K562 (cell line): ENCODE measurements at regions not wholly inside any gene's neighbourhood (a gene's known extent, or its start where the extent isn't known, plus 50 kb on each side); places are given as distances from the start of the nearest gene placed in this dataset.

ENCODE experiments used
- DNMT1 ChIP-seq: fragments of 450-650 bp; IDR thresholded peaks from 2 replicates; pipeline ENCODE4 v1.6.1; 2016; ENCODE audit warnings: antibody characterized with exemption, mild to moderate bottlenecking
- GTF2A2 ChIP-seq: IDR thresholded peaks from 2 replicates; pipeline ENCODE4 v1.6.1; 2016; ENCODE audit warnings: mild to moderate bottlenecking, missing genetic modification characterization, missing compliant biosample characterization
- HDAC2 ChIP-seq: fragments of 450-650 bp; IDR thresholded peaks from 2 replicates; pipeline ENCODE4 v1.6.1; 2016; ENCODE audit warnings: mild to moderate bottlenecking
- HNRNPLL ChIP-seq: fragments of 200-400 bp; formaldehyde crosslinking; IDR thresholded peaks from 2 replicates; pipeline ENCODE4 v1.6.1; 2017; ENCODE audit warnings: low read length, low read depth, mild to moderate bottlenecking; ENCODE audit not compliant: poor library complexity, severe bottlenecking
- MTA3 ChIP-seq: fragments of 450-650 bp; formaldehyde crosslinking; IDR thresholded peaks from 2 replicates; pipeline ENCODE4 v1.6.1; 2017; ENCODE audit warnings: mild to moderate bottlenecking, borderline replicate concordance
- NCOA6 ChIP-seq: fragments of 450-650 bp; IDR thresholded peaks from 2 replicates; pipeline ENCODE4 v1.6.1; 2017; ENCODE audit warnings: mild to moderate bottlenecking
- NUFIP1 ChIP-seq: fragments of 450-650 bp; IDR thresholded peaks from 2 replicates; pipeline ENCODE4 v1.6.1; 2018; ENCODE audit not compliant: partially characterized antibody
- RCOR1 ChIP-seq, 2 experiments: IDR thresholded peaks; 2 replicates each; pipeline ENCODE4 v1.6.1; 2012; ENCODE audit warnings: low read depth in 2 of 2, low read length in 2 of 2, borderline replicate concordance in 1 of 2, improper control_type of control experiment in 1 of 2
- SRF ChIP-seq, 2 experiments: fragments of 250-450, 450-650 bp in 1 of 2; sonication (Bioruptor Pico) in 1 of 2; sonication (generic) in 1 of 2; formaldehyde crosslinking; IDR thresholded peaks; 2 replicates each; pipeline versions ENCODE4 v1.5.0 to v1.5.1; 2020 to 2022; ENCODE audit warnings: mild to moderate bottlenecking in 1 of 2, missing genetic modification reagents in 1 of 2
- TAF15 ChIP-seq: fragments of 200-400 bp; formaldehyde crosslinking; IDR thresholded peaks from 2 replicates; pipeline ENCODE4 v1.6.1; 2017; ENCODE audit warnings: mild to moderate bottlenecking, low read depth, low read length, moderate library complexity
- TEAD1 ChIP-seq, 2 experiments: fragments of 450-650 bp in 1 of 2; sonication (generic) in 1 of 2; formaldehyde crosslinking; IDR thresholded peaks; 2 replicates each; pipeline versions ENCODE4 v1.4.0 to v1.8.0; 2020 to 2022; ENCODE audit warnings: mild to moderate bottlenecking in 2 of 2, missing genetic modification reagents in 1 of 2
- ZFX ChIP-seq: sonication (generic); formaldehyde crosslinking; IDR thresholded peaks from 2 replicates; pipeline ENCODE4 v1.8.0; 2022; ENCODE audit warnings: mild to moderate bottlenecking, missing genetic modification reagents, moderate library complexity
- ZNF12 ChIP-seq: sonication (generic); formaldehyde crosslinking; IDR thresholded peaks from 2 replicates; pipeline ENCODE4 v1.4.0; 2020; ENCODE audit warnings: mild to moderate bottlenecking, missing genetic modification reagents
- ZNF143 ChIP-seq: sonication (generic); formaldehyde crosslinking; IDR thresholded peaks from 2 replicates; pipeline ENCODE4 v1.9.0; 2022; ENCODE audit warnings: mild to moderate bottlenecking, missing genetic modification reagents
- ZNF23 ChIP-seq: fragments of 250-450 bp; sonication (Bioruptor Pico); IDR thresholded peaks from 2 replicates; pipeline ENCODE4 v1.4.0; 2020; ENCODE audit warnings: mild to moderate bottlenecking
- ZNF551 ChIP-seq: fragments of 250-450 bp; sonication (Bioruptor Pico); IDR thresholded peaks from 2 replicates; pipeline ENCODE4 v1.5.0; 2021; ENCODE audit warnings: mild to moderate bottlenecking, moderate library complexity
- TF ChIP-seq, protein P1 (sequence below): fragments of 450-650 bp; formaldehyde crosslinking; IDR thresholded peaks from 2 replicates; pipeline ENCODE4 v1.4.0; 2020; ENCODE audit warnings: mild to moderate bottlenecking, moderate library complexity
- TF ChIP-seq, protein P2 (sequence below): fragments of 450-650 bp; IDR thresholded peaks from 2 replicates; pipeline ENCODE4 v1.6.1; 2016; ENCODE audit warnings: low read depth, mild to moderate bottlenecking, moderate library complexity
- TF ChIP-seq, protein P3 (sequence below), 2 experiments: fragments of 200-800 bp in 1 of 2; sonication (Bioruptor generic) in 1 of 2; sonication (generic) in 1 of 2; formaldehyde crosslinking in 1 of 2; IDR thresholded peaks in 1 of 2; conservative IDR thresholded peaks in 1 of 2; 2 replicates each; pipeline versions ENCODE4 v1.5.0 to v1.6.1; 2016 to 2020; ENCODE audit warnings: missing compliant biosample characterization in 1 of 2, missing genetic modification characterization in 1 of 2, missing genetic modification reagents in 1 of 2
- TF ChIP-seq, protein P4 (sequence below): IDR thresholded peaks from 2 replicates; pipeline ENCODE4 v1.6.1; 2011; ENCODE audit not compliant: insufficient read length; ENCODE audit errors: extremely low read depth
- TF ChIP-seq, protein P5 (sequence below): sonication (generic); formaldehyde crosslinking; IDR thresholded peaks from 2 replicates; pipeline ENCODE4 v1.4.0; 2020; ENCODE audit warnings: mild to moderate bottlenecking, missing genetic modification reagents

DNA sequence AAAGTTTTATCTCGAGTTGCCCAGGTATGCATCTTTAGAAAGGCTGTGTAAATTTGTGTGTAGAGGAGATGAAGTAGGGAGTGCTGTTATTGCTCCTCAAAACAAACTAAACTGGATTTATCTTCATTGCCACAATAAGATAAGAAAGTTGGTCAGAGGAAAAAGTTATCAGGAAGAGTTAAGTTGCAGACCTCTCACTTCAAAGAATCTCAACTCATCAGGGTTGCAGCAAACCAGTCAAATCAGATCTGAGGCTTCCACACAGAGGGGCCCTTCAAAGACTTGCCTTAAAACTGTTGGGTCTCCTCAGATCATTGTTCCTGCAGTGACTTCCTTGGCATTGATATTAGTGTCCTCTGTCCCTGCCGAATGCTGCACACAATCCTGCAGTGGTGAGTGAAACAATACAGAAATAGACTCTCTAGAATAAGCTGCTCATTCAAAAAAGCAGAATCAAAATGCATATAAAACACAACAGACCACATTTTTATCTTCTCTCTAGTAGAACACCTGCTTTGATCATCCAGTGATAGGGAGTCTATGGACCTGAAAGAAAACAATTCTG, 191.2 kb upstream of the CBLB start (continued):
- TF ChIP-seq, protein P1, sequence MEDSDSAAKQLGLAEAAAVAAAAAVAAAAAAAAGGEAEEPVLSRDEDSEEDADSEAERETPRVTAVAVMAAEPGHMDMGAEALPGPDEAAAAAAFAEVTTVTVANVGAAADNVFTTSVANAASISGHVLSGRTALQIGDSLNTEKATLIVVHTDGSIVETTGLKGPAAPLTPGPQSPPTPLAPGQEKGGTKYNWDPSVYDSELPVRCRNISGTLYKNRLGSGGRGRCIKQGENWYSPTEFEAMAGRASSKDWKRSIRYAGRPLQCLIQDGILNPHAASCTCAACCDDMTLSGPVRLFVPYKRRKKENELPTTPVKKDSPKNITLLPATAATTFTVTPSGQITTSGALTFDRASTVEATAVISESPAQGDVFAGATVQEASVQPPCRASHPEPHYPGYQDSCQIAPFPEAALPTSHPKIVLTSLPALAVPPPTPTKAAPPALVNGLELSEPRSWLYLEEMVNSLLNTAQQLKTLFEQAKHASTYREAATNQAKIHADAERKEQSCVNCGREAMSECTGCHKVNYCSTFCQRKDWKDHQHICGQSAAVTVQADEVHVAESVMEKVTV = no peak
- TF ChIP-seq, protein P2, sequence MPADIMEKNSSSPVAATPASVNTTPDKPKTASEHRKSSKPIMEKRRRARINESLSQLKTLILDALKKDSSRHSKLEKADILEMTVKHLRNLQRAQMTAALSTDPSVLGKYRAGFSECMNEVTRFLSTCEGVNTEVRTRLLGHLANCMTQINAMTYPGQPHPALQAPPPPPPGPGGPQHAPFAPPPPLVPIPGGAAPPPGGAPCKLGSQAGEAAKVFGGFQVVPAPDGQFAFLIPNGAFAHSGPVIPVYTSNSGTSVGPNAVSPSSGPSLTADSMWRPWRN = 0 out of 2 replicates have a peak, but pooled peaks have one; percentile 33
- TF ChIP-seq ZNF12 (CRISPR knock-in tag) (no peak), GTF2A2 (tag) (no peak), RCOR1 (IDR thresholded peaks at IDR 0.05; ENCODE audit: borderline replicate concordance in 1 of 2, low read depth in 2 of 2, low read length in 2 of 2) (peak in 1 of 2 experiments; percentile 82; a peak in 2 of 4 replicates), NUFIP1 (no peak), ZNF143 (CRISPR knock-in tag) (no peak), HDAC2 (no peak), TEAD1 (CRISPR knock-in tag; IDR thresholded peaks at IDR 0.05) (no peak), SRF (CRISPR knock-in tag; IDR thresholded peaks at IDR 0.05) (no peak), DNMT1 (no peak), NCOA6 (no peak), ZNF23 (CRISPR knock-in tag) (no peak), ZNF551 (CRISPR knock-in tag) (no peak), MTA3 (no peak), TAF15 (no peak), ZFX (CRISPR knock-in tag) (no peak), HNRNPLL (no peak)
- TF ChIP-seq, protein P3, sequence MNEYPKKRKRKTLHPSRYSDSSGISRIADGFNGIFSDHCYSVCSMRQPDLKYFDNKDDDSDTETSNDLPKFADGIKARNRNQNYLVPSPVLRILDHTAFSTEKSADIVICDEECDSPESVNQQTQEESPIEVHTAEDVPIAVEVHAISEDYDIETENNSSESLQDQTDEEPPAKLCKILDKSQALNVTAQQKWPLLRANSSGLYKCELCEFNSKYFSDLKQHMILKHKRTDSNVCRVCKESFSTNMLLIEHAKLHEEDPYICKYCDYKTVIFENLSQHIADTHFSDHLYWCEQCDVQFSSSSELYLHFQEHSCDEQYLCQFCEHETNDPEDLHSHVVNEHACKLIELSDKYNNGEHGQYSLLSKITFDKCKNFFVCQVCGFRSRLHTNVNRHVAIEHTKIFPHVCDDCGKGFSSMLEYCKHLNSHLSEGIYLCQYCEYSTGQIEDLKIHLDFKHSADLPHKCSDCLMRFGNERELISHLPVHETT (CRISPR knock-in tag; conservative IDR thresholded peaks at IDR 0.05 in 1 of 2, IDR thresholded peaks at IDR 0.05 in 1 of 2) = no peak
- TF ChIP-seq, protein P4, sequence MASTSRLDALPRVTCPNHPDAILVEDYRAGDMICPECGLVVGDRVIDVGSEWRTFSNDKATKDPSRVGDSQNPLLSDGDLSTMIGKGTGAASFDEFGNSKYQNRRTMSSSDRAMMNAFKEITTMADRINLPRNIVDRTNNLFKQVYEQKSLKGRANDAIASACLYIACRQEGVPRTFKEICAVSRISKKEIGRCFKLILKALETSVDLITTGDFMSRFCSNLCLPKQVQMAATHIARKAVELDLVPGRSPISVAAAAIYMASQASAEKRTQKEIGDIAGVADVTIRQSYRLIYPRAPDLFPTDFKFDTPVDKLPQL = no peak
- TF ChIP-seq, protein P5, sequence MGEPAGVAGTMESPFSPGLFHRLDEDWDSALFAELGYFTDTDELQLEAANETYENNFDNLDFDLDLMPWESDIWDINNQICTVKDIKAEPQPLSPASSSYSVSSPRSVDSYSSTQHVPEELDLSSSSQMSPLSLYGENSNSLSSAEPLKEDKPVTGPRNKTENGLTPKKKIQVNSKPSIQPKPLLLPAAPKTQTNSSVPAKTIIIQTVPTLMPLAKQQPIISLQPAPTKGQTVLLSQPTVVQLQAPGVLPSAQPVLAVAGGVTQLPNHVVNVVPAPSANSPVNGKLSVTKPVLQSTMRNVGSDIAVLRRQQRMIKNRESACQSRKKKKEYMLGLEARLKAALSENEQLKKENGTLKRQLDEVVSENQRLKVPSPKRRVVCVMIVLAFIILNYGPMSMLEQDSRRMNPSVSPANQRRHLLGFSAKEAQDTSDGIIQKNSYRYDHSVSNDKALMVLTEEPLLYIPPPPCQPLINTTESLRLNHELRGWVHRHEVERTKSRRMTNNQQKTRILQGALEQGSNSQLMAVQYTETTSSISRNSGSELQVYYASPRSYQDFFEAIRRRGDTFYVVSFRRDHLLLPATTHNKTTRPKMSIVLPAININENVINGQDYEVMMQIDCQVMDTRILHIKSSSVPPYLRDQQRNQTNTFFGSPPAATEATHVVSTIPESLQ (CRISPR knock-in tag) = no peak
